ENCODE measurements at regions not wholly inside any gene's neighbourhood (a gene's known extent, or its start where the extent isn't known, plus 50 kb on each side); places are given as distances from the start of the nearest gene placed in this dataset.

GRCh38 chr2:37550190-37550589 is 121.3 kb downstream of the CDC42EP3 start:
- H3K4me3 ChIP-seq (ENCODE audit: low read depth, low read length) = no peak overlapping the region
- no peak for TF ChIP-seq CTCF (IDR thresholded peaks at IDR 0.05; ENCODE audit: low read depth, low read length, missing control alignments)
- DNase-seq (ENCODE audit: low read depth) = no peak

DNA sequence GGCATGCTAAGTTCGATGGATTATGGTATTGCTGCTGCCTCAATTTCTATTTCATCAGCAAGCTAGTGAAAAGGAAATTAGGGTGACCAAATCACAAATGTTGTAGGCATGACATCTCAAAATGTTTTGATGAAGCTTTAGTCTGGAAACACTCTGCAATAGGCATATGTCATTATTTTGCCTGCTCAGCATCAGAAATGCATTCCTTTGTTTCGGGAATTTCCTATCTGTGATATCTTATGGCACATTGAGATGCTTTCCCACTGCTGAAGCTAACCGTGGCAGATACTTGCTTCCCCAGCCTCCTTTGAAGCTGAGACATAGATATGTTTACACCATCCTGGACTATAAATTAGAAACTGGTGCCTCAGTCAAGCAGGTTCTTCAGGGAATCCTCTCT is 119.7 kb downstream of the CDC42EP3 start:
- H3K4me3 ChIP-seq (ENCODE audit: low read depth, low read length) = no peak overlapping the region

GRCh38 chr2:37552339-37552738 is 119.1 kb downstream of the CDC42EP3 start:
- TF ChIP-seq CTCF (IDR thresholded peaks at IDR 0.05; ENCODE audit: low read depth, low read length, missing control alignments) = no peak
- H3K4me3 ChIP-seq (ENCODE audit: low read depth, low read length) = no peak overlapping the region
- DNase-seq (ENCODE audit: low read depth) = no peak

More for the DNA sequence above, 119.7 kb downstream of the CDC42EP3 start:
- TF ChIP-seq CTCF (IDR thresholded peaks at IDR 0.05; ENCODE audit: low read depth, low read length, missing control alignments) = no peak
- no peak for DNase-seq (ENCODE audit: low read depth)

DNA sequence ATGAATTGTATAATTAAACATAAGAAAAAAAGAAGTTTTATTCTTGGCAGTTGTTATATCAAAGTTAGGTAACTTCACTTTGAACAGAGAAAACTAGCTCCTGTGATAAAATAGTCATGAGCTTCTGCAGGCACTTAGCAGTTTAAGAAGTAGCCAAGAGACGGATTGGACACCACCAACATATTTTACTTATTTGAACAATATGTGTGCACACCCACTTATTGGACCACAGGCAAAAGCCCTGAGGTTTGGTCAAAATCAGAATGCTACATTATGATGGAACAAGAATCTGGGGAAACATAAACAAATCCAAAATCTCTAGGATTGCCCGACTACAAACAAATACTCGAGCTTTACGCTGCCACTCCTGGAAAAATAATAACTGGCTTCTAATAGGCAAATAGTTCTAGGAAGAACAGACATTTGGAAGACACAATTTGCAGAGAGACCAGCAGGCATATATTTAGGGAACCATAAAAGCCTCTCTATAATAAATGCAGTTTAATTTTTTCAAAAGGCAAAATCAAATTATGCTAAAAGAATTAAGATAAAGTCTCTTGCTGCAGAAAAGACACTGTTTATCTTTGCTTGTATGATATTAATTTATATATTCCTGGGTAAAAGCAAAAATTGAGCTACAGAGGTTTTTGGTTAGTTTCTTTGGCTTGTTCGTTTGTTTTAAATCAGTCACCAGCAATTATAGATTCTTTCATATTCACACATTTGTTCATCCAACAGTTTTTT is 117.9 kb downstream of the CDC42EP3 start:
- TF ChIP-seq CTCF (IDR thresholded peaks at IDR 0.05; ENCODE audit: low read depth, low read length, missing control alignments) = no peak
- no peak for DNase-seq (ENCODE audit: low read depth)

DNA sequence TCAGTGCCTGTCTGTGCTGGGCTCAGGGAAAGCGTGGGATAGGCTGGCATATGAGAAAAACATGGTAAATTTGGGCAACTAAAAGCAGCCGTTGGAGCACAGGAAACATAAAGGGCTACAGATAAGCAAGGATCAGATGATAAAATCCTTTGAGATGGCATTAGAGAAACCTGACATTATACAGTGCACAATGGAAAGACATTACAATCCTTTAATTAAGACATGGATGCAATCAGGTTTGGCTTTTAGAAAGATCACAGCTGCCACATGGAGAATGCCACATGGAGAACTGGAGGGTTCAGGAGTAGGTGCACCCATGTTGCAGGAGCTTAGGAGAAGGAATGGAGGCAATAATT is 117.3 kb downstream of the CDC42EP3 start:
- no peak overlapping the region for H3K4me3 ChIP-seq (ENCODE audit: low read depth, low read length)
- no peak for TF ChIP-seq CTCF (IDR thresholded peaks at IDR 0.05; ENCODE audit: low read depth, low read length, missing control alignments)
- no peak for DNase-seq (ENCODE audit: low read depth)

More for the DNA sequence above, 117.9 kb downstream of the CDC42EP3 start:
- no peak overlapping the region for H3K4me3 ChIP-seq (ENCODE audit: low read depth, low read length)

DNA sequence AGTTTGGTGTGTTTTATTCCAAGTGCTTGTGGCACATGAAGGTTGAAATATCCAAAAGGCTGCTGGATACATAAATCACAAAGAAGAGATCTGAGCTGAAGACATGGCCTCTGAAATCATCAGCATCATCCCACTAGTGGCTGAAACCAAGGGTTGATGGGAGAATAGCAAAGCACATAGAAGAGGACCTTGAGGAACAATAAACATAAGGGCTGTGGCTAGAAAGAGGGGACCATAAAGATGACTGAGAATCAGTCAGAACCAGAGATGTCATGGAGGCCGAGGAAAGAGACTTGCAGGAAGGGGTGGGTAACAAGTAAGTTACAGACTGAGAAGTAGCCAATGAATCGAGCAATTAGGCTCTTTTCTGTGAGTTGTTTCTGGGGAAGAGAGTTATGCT is 116.8 kb downstream of the CDC42EP3 start:
- no peak overlapping the region for H3K4me3 ChIP-seq (ENCODE audit: low read depth, low read length)
- no peak for TF ChIP-seq CTCF (IDR thresholded peaks at IDR 0.05; ENCODE audit: low read depth, low read length, missing control alignments)
- DNase-seq (ENCODE audit: low read depth) = no peak

GRCh38 chr2:37555457-37555856 is 116.0 kb downstream of the CDC42EP3 start:
- no peak overlapping the region for H3K4me3 ChIP-seq (ENCODE audit: low read depth, low read length)
- no peak for TF ChIP-seq CTCF (IDR thresholded peaks at IDR 0.05; ENCODE audit: low read depth, low read length, missing control alignments)
- no peak for DNase-seq (ENCODE audit: low read depth)
